AG09319 (cell line): ENCODE measurements at regions not wholly inside any gene's neighbourhood (a gene's known extent, or its start where the extent isn't known, plus 50 kb on each side); places are given as distances from the start of the nearest gene placed in this dataset.

Source experiments
- DNase-seq: peaks from one replicate; pipeline ENCODE4 v3.0.0-alpha.2; 2010; ENCODE audit warnings: low read depth; ENCODE audit errors: extremely low read depth
- TF ChIP-seq, protein P1 (sequence below): IDR thresholded peaks from 2 replicates; pipeline ENCODE4 v1.5.1; 2011; ENCODE audit warnings: low read depth, mild to moderate bottlenecking, inconsistent platforms, low read length, moderate library complexity

DNA sequence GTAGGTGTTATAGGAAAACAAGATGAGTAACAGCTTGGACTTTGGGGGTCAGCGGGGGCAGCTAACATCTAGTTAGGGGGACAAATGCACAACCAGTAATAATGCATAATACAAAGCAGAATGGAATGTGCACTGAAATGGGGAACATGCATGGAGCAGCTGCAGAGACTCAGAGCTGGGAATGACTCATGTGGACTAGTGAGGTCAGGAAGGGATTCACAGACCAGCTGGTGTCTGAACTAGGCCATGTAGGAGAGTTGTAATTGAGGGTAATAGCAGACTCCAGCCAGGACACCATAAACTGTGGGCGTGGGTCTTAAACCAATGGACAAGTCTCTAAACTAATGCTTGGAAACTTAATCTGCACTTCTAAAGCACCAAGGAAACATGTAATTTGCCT is 176.8 kb upstream of the ASIC2 start:
- DNase-seq: no peak
- TF ChIP-seq, protein P1, sequence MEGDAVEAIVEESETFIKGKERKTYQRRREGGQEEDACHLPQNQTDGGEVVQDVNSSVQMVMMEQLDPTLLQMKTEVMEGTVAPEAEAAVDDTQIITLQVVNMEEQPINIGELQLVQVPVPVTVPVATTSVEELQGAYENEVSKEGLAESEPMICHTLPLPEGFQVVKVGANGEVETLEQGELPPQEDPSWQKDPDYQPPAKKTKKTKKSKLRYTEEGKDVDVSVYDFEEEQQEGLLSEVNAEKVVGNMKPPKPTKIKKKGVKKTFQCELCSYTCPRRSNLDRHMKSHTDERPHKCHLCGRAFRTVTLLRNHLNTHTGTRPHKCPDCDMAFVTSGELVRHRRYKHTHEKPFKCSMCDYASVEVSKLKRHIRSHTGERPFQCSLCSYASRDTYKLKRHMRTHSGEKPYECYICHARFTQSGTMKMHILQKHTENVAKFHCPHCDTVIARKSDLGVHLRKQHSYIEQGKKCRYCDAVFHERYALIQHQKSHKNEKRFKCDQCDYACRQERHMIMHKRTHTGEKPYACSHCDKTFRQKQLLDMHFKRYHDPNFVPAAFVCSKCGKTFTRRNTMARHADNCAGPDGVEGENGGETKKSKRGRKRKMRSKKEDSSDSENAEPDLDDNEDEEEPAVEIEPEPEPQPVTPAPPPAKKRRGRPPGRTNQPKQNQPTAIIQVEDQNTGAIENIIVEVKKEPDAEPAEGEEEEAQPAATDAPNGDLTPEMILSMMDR: no peak

DNA sequence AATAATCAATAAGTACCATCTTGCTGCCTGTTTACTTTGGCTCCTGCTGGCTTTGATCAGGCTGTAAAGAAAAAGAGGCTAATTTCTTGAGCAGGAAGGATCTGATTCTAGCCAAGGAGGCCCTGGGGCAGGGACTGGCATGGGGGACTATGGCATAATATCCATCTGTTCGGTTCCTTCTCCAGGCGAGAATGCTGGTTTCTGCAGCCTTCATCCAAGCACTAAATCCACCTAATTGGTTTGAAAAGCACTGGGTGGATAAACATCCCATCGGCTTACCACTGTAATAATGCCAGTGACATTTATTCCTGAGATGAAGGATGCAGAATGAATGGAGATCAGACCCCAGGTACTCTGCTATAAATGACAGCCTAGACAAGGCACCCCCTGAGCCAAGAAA is 180.0 kb upstream of the ASIC2 start:
- TF ChIP-seq, protein P1: no peak
- no peak for DNase-seq

DNA sequence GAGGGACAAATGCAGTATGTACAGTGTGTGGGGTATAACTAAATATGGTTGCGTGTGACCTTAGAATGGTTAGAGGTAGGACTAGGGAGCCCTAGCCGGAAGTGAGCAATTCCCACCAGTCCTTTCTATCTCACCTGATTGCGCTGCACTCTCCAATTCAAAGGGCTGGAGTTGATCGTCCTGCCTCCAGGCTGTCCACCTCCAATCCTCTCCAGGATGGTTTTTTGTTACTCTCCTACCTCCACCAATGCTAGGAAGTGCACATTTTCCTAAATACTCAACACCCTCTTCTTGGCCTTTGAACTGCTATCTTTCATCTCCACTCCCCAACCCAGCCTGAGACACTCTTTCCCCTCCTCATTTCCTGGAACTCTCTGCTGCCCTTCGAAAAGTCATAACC is 181.7 kb upstream of the ASIC2 start:
- no peak for DNase-seq
- TF ChIP-seq, protein P1: no peak

DNA sequence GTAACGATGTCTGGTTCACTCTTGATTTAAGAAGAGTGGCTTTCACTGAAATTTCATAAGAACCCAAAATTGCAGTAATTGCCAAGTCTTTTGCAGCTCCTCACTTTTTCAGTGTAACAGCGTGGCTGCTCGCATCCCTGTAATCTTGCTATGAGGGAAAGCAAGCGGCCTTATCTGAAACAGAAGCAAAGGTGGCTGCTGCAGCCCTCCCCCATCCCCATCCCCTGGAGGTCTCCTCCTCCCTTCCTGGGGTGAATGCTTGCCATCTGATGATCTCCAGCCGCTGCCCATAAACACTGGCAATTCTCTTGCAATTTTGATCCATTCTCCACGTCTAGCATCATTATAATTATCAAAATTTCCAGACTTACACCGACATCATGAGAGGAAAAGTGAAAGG is 182.5 kb upstream of the ASIC2 start:
- TF ChIP-seq, protein P1: no peak

DNA sequence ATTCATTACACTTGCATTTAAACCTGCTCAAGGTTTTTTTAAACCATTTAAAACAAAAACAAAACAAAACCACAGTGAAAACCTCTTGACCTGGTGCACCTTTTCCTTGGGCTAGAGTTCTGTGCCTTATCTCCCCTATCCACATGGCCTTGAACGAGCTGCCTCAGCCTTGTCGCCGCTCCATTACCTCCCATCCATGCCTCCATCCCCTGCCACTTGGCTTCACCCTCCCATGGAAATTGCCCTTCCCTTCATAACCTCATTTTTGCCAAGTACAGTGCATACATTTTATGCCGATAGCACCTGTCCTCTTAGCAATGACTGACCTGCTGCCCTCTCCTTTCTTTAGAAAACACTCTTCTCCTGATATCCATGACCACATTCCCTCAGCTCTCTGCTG is 188.6 kb upstream of the ASIC2 start:
- TF ChIP-seq, protein P1: no peak
- DNase-seq: no peak

More for the DNA sequence above, 182.5 kb upstream of the ASIC2 start:
- no peak for DNase-seq

DNA sequence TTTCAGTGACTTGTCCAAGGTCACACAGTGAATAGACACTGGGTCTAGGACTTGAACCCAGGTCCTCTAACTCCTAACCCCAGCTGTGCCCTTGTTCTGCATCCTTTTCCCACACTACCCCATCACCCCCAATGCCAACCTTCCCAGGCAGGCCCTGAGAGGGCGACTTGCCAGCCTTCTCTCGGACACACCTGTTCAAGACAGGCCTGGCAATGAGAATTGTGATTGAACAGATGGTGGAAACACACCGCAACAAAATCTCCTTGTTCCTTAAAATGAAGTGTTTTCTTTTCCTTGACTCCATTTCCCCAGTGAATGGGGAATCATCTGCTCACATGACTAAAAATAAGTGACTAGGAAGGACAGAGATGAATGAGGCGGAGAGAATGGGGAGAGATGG is 189.5 kb upstream of the ASIC2 start:
- TF ChIP-seq, protein P1: no peak
- DNase-seq: no peak

DNA sequence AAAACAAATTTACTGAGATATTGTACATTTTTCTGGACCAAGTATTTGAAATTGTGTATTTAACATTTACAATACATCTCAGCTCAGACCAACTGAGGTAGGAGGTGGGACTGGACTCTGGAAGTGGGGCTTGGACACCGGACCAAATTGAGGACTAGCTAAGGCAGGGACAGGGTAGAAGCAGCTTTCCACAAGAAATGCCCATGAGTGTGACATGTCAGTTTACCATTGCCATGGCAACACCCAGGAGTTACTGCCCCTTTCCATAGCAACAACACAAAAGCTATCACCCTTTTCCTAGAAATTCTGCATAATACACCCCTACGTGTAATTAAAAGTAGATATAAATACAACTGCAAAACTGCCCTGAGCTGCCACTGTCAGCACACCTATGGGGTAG is 191.5 kb upstream of the ASIC2 start:
- TF ChIP-seq, protein P1: no peak
- DNase-seq: no peak
